ENCODE measurements at regions not wholly inside any gene's neighbourhood (a gene's known extent, or its start where the extent isn't known, plus 50 kb on each side); places are given as distances from the start of the nearest gene placed in this dataset.

GRCh38 chr5:121559832-121560231, 291.9 kb upstream of the FTMT start:
- no peak for TF ChIP-seq ZNF335 (tag by site-specific recombination; conservative IDR thresholded peaks at IDR 0.05)
- no peak for TF ChIP-seq REPIN1 (tag by site-specific recombination; IDR thresholded peaks at IDR 0.05; ENCODE audit: low read depth)
- TF ChIP-seq SP7 (tag by site-specific recombination; IDR thresholded peaks at IDR 0.05), result no peak
- no peak for TF ChIP-seq ZNF280C (tag by site-specific recombination; IDR thresholded peaks at IDR 0.05)
- TF ChIP-seq ZNF580 (tag by site-specific recombination; IDR thresholded peaks at IDR 0.05), result no peak
- TF ChIP-seq CTCF (tag by site-specific recombination; IDR thresholded peaks at IDR 0.05), result no peak
- no peak for TF ChIP-seq ZNF311 (tag by site-specific recombination; IDR thresholded peaks at IDR 0.05; ENCODE audit: borderline replicate concordance)
- TF ChIP-seq ATF2 (tag by site-specific recombination; IDR thresholded peaks at IDR 0.05; ENCODE audit: low read depth), result no peak
- no peak for TF ChIP-seq ZNF239 (tag by site-specific recombination; IDR thresholded peaks at IDR 0.05)
- no peak for TF ChIP-seq ZNF121 (tag by site-specific recombination; IDR thresholded peaks at IDR 0.05)
- TF ChIP-seq HOXA7 (CRISPR knock-in tag; IDR thresholded peaks at IDR 0.05; ENCODE audit: borderline replicate concordance), result no peak
- TF ChIP-seq REST (tag by site-specific recombination; IDR thresholded peaks at IDR 0.05), result no peak
- TF ChIP-seq ZNF174 (tag by site-specific recombination; IDR thresholded peaks at IDR 0.05), result no peak
